ENCODE measurements at regions not wholly inside any gene's neighbourhood (a gene's known extent, or its start where the extent isn't known, plus 50 kb on each side); places are given as distances from the start of the nearest gene placed in this dataset.

- H3K36me3 Mint-ChIP-seq, result no peaks in the 10 kb centered on the region
- H3K9me3 Mint-ChIP-seq, result peaks cover 0 to 4% (median 2%) of the 10 kb centered on the region in 3 donors
- no peaks in the 10 kb centered on the region for H3K27me3 Mint-ChIP-seq
- H3K4me3 Mint-ChIP-seq, result no peak overlapping the region
- no peaks in the 10 kb centered on the region for H3K4me1 Mint-ChIP-seq
- H3K27ac Mint-ChIP-seq, result no peak overlapping the region
These were observed 762.6 kb downstream of the PCDH18 start for GRCh38 chr4:136769717-136770116.

GRCh38 chr4:136768925-136769275 lies 763.4 kb downstream of the PCDH18 start:
- Mint-ChIP-seq H3K36me3 (no peaks in the 10 kb centered on the region), H3K4me3 (no peak overlapping the region), H3K27me3 (no peaks in the 10 kb centered on the region), H3K4me1 (no peaks in the 10 kb centered on the region), H3K9me3 (peaks cover 0 to 4% (median 2%) of the 10 kb centered on the region in 3 donors), H3K27ac (no peak overlapping the region)

- peaks cover 0 to 4% (median 2%) of the 10 kb centered on the region in 3 donors for H3K9me3 Mint-ChIP-seq
- no peak overlapping the region for H3K4me3 Mint-ChIP-seq
- H3K4me1 Mint-ChIP-seq, result no peaks in the 10 kb centered on the region
- H3K27ac Mint-ChIP-seq, result no peak overlapping the region
- no peaks in the 10 kb centered on the region for H3K36me3 Mint-ChIP-seq
- H3K27me3 Mint-ChIP-seq, result no peaks in the 10 kb centered on the region
These were observed 763.9 kb downstream of the PCDH18 start for GRCh38 chr4:136768213-136768924.

GRCh38 chr4:136763919-136764318 lies 768.4 kb downstream of the PCDH18 start:
- H3K27me3 Mint-ChIP-seq, result no peaks in the 10 kb centered on the region
- peaks cover 0 to 2% (median 0%) of the 10 kb centered on the region in 3 donors for H3K9me3 Mint-ChIP-seq
- H3K36me3 Mint-ChIP-seq, result no peaks in the 10 kb centered on the region
- no peak overlapping the region for H3K27ac Mint-ChIP-seq
- H3K4me3 Mint-ChIP-seq, result no peak overlapping the region
- no peaks in the 10 kb centered on the region for H3K4me1 Mint-ChIP-seq

- no peaks in the 10 kb centered on the region for H3K36me3 Mint-ChIP-seq
- H3K4me1 Mint-ChIP-seq, result no peaks in the 10 kb centered on the region
- H3K9me3 Mint-ChIP-seq, result no peaks in the 10 kb centered on the region
- H3K4me3 Mint-ChIP-seq, result no peak overlapping the region
- H3K27me3 Mint-ChIP-seq, result no peaks in the 10 kb centered on the region
- no peak overlapping the region for H3K27ac Mint-ChIP-seq
These were observed 776.8 kb downstream of the PCDH18 start for GRCh38 chr4:136755531-136755916.

GRCh38 chr4:136754810-136755530 lies 777.3 kb downstream of the PCDH18 start:
- H3K9me3 Mint-ChIP-seq, result no peaks in the 10 kb centered on the region
- no peaks in the 10 kb centered on the region for H3K36me3 Mint-ChIP-seq
- no peak overlapping the region for H3K4me3 Mint-ChIP-seq
- H3K27ac Mint-ChIP-seq, result no peak overlapping the region
- no peaks in the 10 kb centered on the region for H3K27me3 Mint-ChIP-seq
- no peaks in the 10 kb centered on the region for H3K4me1 Mint-ChIP-seq

- no peak overlapping the region for H3K4me3 Mint-ChIP-seq
These were observed 780.7 kb downstream of the PCDH18 start for GRCh38 chr4:136751556-136751955.

GRCh38 chr4:136750897-136751296 lies 781.4 kb downstream of the PCDH18 start:
- H3K36me3 Mint-ChIP-seq, result no peaks in the 10 kb centered on the region
- no peaks in the 10 kb centered on the region for H3K4me1 Mint-ChIP-seq
- H3K4me3 Mint-ChIP-seq, result no peak overlapping the region
- H3K27ac Mint-ChIP-seq, result no peak overlapping the region
- H3K27me3 Mint-ChIP-seq, result no peaks in the 10 kb centered on the region
- peaks cover 0 to 3% (median 2%) of the 10 kb centered on the region in 3 donors for H3K9me3 Mint-ChIP-seq

More at GRCh38 chr4:136751556-136751955, 780.7 kb downstream of the PCDH18 start:
- no peaks in the 10 kb centered on the region for H3K4me1 Mint-ChIP-seq
- H3K27me3 Mint-ChIP-seq, result no peaks in the 10 kb centered on the region
- no peak overlapping the region for H3K27ac Mint-ChIP-seq
- H3K36me3 Mint-ChIP-seq, result no peaks in the 10 kb centered on the region
- peaks cover 0 to 3% (median 2%) of the 10 kb centered on the region in 3 donors for H3K9me3 Mint-ChIP-seq

DNA sequence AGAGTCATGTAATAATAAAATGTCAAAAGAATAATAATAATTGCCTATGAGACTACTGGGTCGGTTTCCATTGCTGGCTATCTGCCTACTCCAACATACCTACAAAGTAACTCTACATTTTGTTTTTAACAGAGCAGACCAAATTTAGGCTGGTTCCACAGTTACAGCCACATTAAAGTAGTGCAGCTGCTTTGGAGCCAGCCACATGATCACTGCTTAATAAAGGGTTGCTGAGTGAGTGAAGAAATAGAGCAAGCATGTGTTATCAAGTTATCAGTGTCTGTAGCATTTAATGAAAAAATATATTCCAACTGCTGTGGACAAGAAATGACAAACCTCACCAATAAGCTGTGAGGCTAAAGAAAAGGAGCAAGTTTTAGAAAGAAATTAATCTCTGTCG lies 782.3 kb downstream of the PCDH18 start:
- H3K27me3 Mint-ChIP-seq, result no peaks in the 10 kb centered on the region
- H3K36me3 Mint-ChIP-seq, result no peaks in the 10 kb centered on the region

GRCh38 chr4:136748773-136749172 lies 783.5 kb downstream of the PCDH18 start:
- H3K36me3 Mint-ChIP-seq, result no peaks in the 10 kb centered on the region
- no peaks in the 10 kb centered on the region for H3K4me1 Mint-ChIP-seq
- H3K4me3 Mint-ChIP-seq, result no peak overlapping the region
- no peaks in the 10 kb centered on the region for H3K27me3 Mint-ChIP-seq
- no peak overlapping the region for H3K27ac Mint-ChIP-seq
- H3K9me3 Mint-ChIP-seq, result peaks cover 0 to 3% (median 2%) of the 10 kb centered on the region in 3 donors

More for the DNA sequence above, 782.3 kb downstream of the PCDH18 start:
- Mint-ChIP-seq H3K4me1 (no peaks in the 10 kb centered on the region), H3K4me3 (no peak overlapping the region), H3K9me3 (peaks cover 0 to 3% (median 2%) of the 10 kb centered on the region in 3 donors), H3K27ac (no peak overlapping the region)

GRCh38 chr4:136748165-136748564 lies 784.1 kb downstream of the PCDH18 start:
- Mint-ChIP-seq H3K27me3 (no peaks in the 10 kb centered on the region), H3K9me3 (peaks cover 2 to 4% (median 3%) of the 10 kb centered on the region in 3 donors)

DNA sequence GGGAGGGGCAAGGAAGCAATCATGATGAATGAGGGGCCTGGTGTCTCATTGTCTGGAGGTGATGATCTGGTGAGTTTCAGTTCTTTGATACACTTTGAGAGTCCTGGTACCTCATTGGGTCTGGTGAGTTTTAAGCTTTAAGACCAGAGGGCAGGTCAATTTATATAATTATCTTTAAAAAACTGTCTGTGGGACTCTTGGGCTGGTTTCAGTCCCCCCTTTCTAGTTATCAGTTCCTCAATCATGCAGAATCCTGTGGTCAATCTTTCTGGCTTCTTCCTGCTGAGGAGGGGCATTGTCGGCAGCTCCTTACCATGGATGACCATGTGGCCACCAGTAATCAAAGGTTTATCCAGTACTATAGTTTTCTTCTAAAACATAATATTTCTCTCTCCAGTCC lies 789.1 kb downstream of the PCDH18 start:
- Mint-ChIP-seq H3K27ac (no peak overlapping the region), H3K27me3 (no peaks in the 10 kb centered on the region), H3K4me3 (no peak overlapping the region)

More at GRCh38 chr4:136748165-136748564, 784.1 kb downstream of the PCDH18 start:
- H3K36me3 Mint-ChIP-seq, result no peaks in the 10 kb centered on the region
- H3K4me3 Mint-ChIP-seq, result no peak overlapping the region
- H3K4me1 Mint-ChIP-seq, result no peaks in the 10 kb centered on the region
- H3K27ac Mint-ChIP-seq, result no peak overlapping the region

GRCh38 chr4:136742333-136742732 lies 790.0 kb downstream of the PCDH18 start:
- no peaks in the 10 kb centered on the region for H3K36me3 Mint-ChIP-seq
- H3K27me3 Mint-ChIP-seq, result no peaks in the 10 kb centered on the region
- H3K4me3 Mint-ChIP-seq, result no peak overlapping the region
- peaks cover 2 to 4% (median 3%) of the 10 kb centered on the region in 3 donors for H3K9me3 Mint-ChIP-seq
- no peaks in the 10 kb centered on the region for H3K4me1 Mint-ChIP-seq
- H3K27ac Mint-ChIP-seq, result no peak overlapping the region

More for the DNA sequence above, 789.1 kb downstream of the PCDH18 start:
- no peaks in the 10 kb centered on the region for H3K4me1 Mint-ChIP-seq
- no peaks in the 10 kb centered on the region for H3K36me3 Mint-ChIP-seq
- peaks cover 2 to 4% (median 3%) of the 10 kb centered on the region in 3 donors for H3K9me3 Mint-ChIP-seq

- Mint-ChIP-seq H3K4me1 (no peaks in the 10 kb centered on the region), H3K9me3 (peaks cover 2 to 4% (median 3%) of the 10 kb centered on the region in 3 donors), H3K27me3 (no peaks in the 10 kb centered on the region), H3K36me3 (no peaks in the 10 kb centered on the region), H3K27ac (no peak overlapping the region), H3K4me3 (no peak overlapping the region)
These were observed 790.8 kb downstream of the PCDH18 start for GRCh38 chr4:136741468-136741867.

- H3K9me3 Mint-ChIP-seq, result peaks cover 2 to 5% (median 4%) of the 10 kb centered on the region in 3 donors
- no peak overlapping the region for H3K27ac Mint-ChIP-seq
- H3K27me3 Mint-ChIP-seq, result no peaks in the 10 kb centered on the region
- H3K4me1 Mint-ChIP-seq, result no peaks in the 10 kb centered on the region
- H3K4me3 Mint-ChIP-seq, result no peak overlapping the region
- no peaks in the 10 kb centered on the region for H3K36me3 Mint-ChIP-seq
These were observed 792.0 kb downstream of the PCDH18 start for GRCh38 chr4:136740326-136740725.

DNA sequence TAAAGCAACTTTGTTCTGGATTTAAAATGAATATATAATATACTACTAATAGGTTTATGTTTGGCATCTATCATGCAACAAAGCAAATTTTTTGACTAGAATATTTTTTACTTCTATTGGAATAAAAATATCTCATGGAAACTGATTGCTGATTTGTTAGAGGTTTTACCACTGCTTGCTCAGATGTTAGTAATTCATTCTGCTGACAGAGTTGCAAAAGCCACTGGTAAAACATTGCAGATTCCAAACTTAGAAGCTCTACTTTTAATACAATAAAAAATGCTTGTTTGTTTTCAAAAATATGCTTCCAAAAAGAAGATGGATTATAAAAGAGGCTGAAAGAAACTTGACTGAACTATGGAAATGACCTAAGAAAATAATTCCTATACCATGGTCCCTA lies 795.2 kb downstream of the PCDH18 start:
- H3K36me3 Mint-ChIP-seq, result no peaks in the 10 kb centered on the region
- no peaks in the 10 kb centered on the region for H3K27me3 Mint-ChIP-seq
- no peak overlapping the region for H3K4me3 Mint-ChIP-seq
- H3K9me3 Mint-ChIP-seq, result peaks cover 0 to 3% (median 2%) of the 10 kb centered on the region in 3 donors
- no peak overlapping the region for H3K27ac Mint-ChIP-seq
- H3K4me1 Mint-ChIP-seq, result no peaks in the 10 kb centered on the region
